GM23338 (cell line): ENCODE measurements at regions not wholly inside any gene's neighbourhood (a gene's known extent, or its start where the extent isn't known, plus 50 kb on each side); places are given as distances from the start of the nearest gene placed in this dataset.

Source experiments
- ATAC-seq: fragments of 200-7000 bp; cut with Tn5 transposase; 3 replicates; pipeline ENCODE4 v1.9.1; 2020
- DNase-seq: peaks from one replicate; pipeline ENCODE4 v3.0.0-alpha.2; 2015; ENCODE audit warnings: low spot score
- H2AFZ ChIP-seq: fragments of 200-600 bp; sonication (generic); 2 replicates; pipeline ENCODE4 v1.8.0; 2016; ENCODE audit warnings: antibody characterized with exemption, mild to moderate bottlenecking, moderate library complexity
- H3F3A ChIP-seq: fragments of 200-600 bp; sonication (generic); replicated peaks from 2 replicates; pipeline ENCODE4 v1.8.0; 2017; ENCODE audit warnings: antibody characterized with exemption, mixed run types, low read depth
- H3K27ac ChIP-seq: fragments of 200-600 bp; sonication (generic); 2 replicates; pipeline ENCODE4 v1.6.1; 2016; ENCODE audit warnings: low read depth
- H3K27me3 ChIP-seq: fragments of 200-600 bp; sonication (generic); 2 replicates; pipeline ENCODE4 v1.8.0; 2016; ENCODE audit warnings: mild to moderate bottlenecking, mixed run types, moderate library complexity; ENCODE audit not compliant: insufficient read depth
- H3K36me3 ChIP-seq: fragments of 200-600 bp; sonication (generic); 2 replicates; pipeline ENCODE4 v1.8.0; 2016; ENCODE audit warnings: mild to moderate bottlenecking; ENCODE audit not compliant: insufficient read depth
- H3K4me1 ChIP-seq: fragments of 200-600 bp; sonication (generic); 2 replicates; pipeline ENCODE4 v1.8.0; 2016; ENCODE audit warnings: mild to moderate bottlenecking, moderate library complexity; ENCODE audit not compliant: insufficient read depth
- H3K4me2 ChIP-seq: fragments of 200-600 bp; sonication (generic); 2 replicates; pipeline ENCODE4 v1.7.1; 2017; ENCODE audit warnings: mixed run types
- H3K4me3 ChIP-seq: fragments of 200-600 bp; sonication (generic); 2 replicates; pipeline ENCODE4 v1.6.1; 2016; ENCODE audit warnings: mixed run types
- H3K79me2 ChIP-seq: fragments of 200-600 bp; sonication (generic); replicated peaks from 2 replicates; pipeline ENCODE4 v1.8.0; 2017; ENCODE audit warnings: mild to moderate bottlenecking; ENCODE audit not compliant: insufficient read depth
- H3K9me2 ChIP-seq: fragments of 200-600 bp; sonication (generic); 2 replicates; pipeline ENCODE4 v1.8.0; 2017; ENCODE audit not compliant: insufficient read depth
- H4K20me1 ChIP-seq: fragments of 200-600 bp; sonication (generic); replicated peaks from 2 replicates; pipeline ENCODE4 v1.8.0; 2017; ENCODE audit warnings: mild to moderate bottlenecking; ENCODE audit not compliant: insufficient read depth
- H3K27ac Mint-ChIP-seq: 2 replicates; pipeline ENCODE4 v1.8.0; 2020; ENCODE audit warnings: inconsistent platforms, mild to moderate bottlenecking, moderate library complexity, mixed read lengths
- H3K27me3 Mint-ChIP-seq: 3 replicates; pipeline ENCODE4 v1.8.0; 2022; ENCODE audit warnings: low read depth, mild to moderate bottlenecking, moderate library complexity, mixed read lengths, inconsistent platforms; ENCODE audit not compliant: insufficient read depth, poor library complexity
- H3K36me3 Mint-ChIP-seq: 3 replicates; pipeline ENCODE4 v1.8.0; 2021; ENCODE audit warnings: low read depth, mild to moderate bottlenecking, inconsistent platforms, moderate library complexity, mixed read lengths
- H3K4me1 Mint-ChIP-seq: 3 replicates; pipeline ENCODE4 v1.8.0; 2020; ENCODE audit warnings: mild to moderate bottlenecking, inconsistent platforms, mixed read lengths
- H3K4me3 Mint-ChIP-seq: 3 replicates; pipeline ENCODE4 v1.8.0; 2021; ENCODE audit warnings: moderate library complexity, mild to moderate bottlenecking, inconsistent platforms, mixed read lengths
- H3K9me3 Mint-ChIP-seq: 3 replicates; pipeline ENCODE4 v1.8.0; 2020; ENCODE audit warnings: moderate library complexity, mild to moderate bottlenecking, inconsistent platforms, mixed read lengths
- CREB1 ChIP-seq: fragments of 250-450 bp; sonication (Bioruptor Pico); IDR thresholded peaks from 2 replicates; pipeline ENCODE4 v1.5.0; 2020; ENCODE audit warnings: low read depth, mild to moderate bottlenecking, moderate library complexity
- CTCF ChIP-seq, 2 experiments: fragments of 200-600 bp in 1 of 2; sonication (generic) in 1 of 2; conservative IDR thresholded peaks; 2 replicates each; pipeline versions ENCODE4 v1.5.1 to v1.6.1; 2016 to 2017; ENCODE audit warnings: antibody characterized with exemption in 2 of 2, low read depth in 2 of 2, mild to moderate bottlenecking in 2 of 2, moderate library complexity in 1 of 2
- ETS1 ChIP-seq: IDR thresholded peaks from 2 replicates; pipeline ENCODE4 v1.6.1; 2016; ENCODE audit warnings: antibody characterized with exemption
- EZH2 ChIP-seq: fragments of 200-600 bp; sonication (generic); IDR thresholded peaks from one replicate; pipeline ENCODE4 v1.8.0; 2017; ENCODE audit warnings: antibody characterized with exemption, mild to moderate bottlenecking, low read depth; ENCODE audit not compliant: unreplicated experiment
- EZH2phosphoT487 ChIP-seq: fragments of 200-600 bp; sonication (generic); IDR thresholded peaks from one replicate; pipeline ENCODE4 v1.8.1; 2018; ENCODE audit warnings: antibody characterized with exemption; ENCODE audit not compliant: unreplicated experiment
- JUNB ChIP-seq: IDR thresholded peaks from one replicate; pipeline ENCODE4 v1.6.1; 2016; ENCODE audit warnings: antibody characterized with exemption; ENCODE audit not compliant: unreplicated experiment
- NANOG ChIP-seq: IDR thresholded peaks from 2 replicates; pipeline ENCODE4 v1.6.1; 2016; ENCODE audit warnings: antibody characterized with exemption, borderline replicate concordance
- POLR2AphosphoS5 ChIP-seq: IDR thresholded peaks from 2 replicates; pipeline ENCODE4 v1.6.1; 2016; ENCODE audit warnings: antibody characterized with exemption, low read depth
- REST ChIP-seq: IDR thresholded peaks from one replicate; pipeline ENCODE4 v1.6.1; 2018; ENCODE audit warnings: antibody characterized with exemption; ENCODE audit not compliant: unreplicated experiment
- STAT1 ChIP-seq: IDR thresholded peaks from one replicate; pipeline ENCODE4 v1.6.1; 2016; ENCODE audit warnings: antibody characterized with exemption; ENCODE audit not compliant: unreplicated experiment
- ZNF114 ChIP-seq: fragments of 250-450 bp; sonication (Bioruptor Pico); IDR thresholded peaks from 2 replicates; pipeline ENCODE4 v1.5.0; 2020; ENCODE audit warnings: mild to moderate bottlenecking, moderate library complexity
- ZNF331 ChIP-seq: fragments of 250-450 bp; sonication (Bioruptor Pico); IDR thresholded peaks from 2 replicates; pipeline ENCODE4 v1.5.0; 2020; ENCODE audit warnings: low read depth, mild to moderate bottlenecking, moderate library complexity
- ZNF462 ChIP-seq: fragments of 250-450 bp; sonication (Bioruptor Pico); IDR thresholded peaks from 2 replicates; pipeline ENCODE4 v1.5.0; 2020; ENCODE audit warnings: mild to moderate bottlenecking, moderate library complexity

- Histone ChIP-seq H3K9me2 (no peaks in the 10 kb centered on the region), H3K36me3 (no peaks in the 10 kb centered on the region), H3K4me3 (no peak overlapping the region), H3K27me3 (no peaks in the 10 kb centered on the region), H4K20me1 (no peaks in the 10 kb centered on the region), H3K4me2 (no peak overlapping the region), H3F3A (no peaks in the 10 kb centered on the region), H2AFZ (no peak overlapping the region), H3K4me1 (peaks cover 9% of the 10 kb centered on the region), H3K27ac (no peak overlapping the region), H3K79me2 (no peaks in the 10 kb centered on the region)
- Mint-ChIP-seq H3K27me3 (peaks cover 3% of the 10 kb centered on the region), H3K4me1 (no peaks in the 10 kb centered on the region), H3K36me3 (no peaks in the 10 kb centered on the region; the same call in 2 of the 3 replicates), H3K4me3 (no peak overlapping the region), H3K9me3 (peaks cover 71% of the 10 kb centered on the region), H3K27ac (no peak overlapping the region)
- TF ChIP-seq CREB1 (CRISPR knock-in tag), result no peak
- no peak for TF ChIP-seq ETS1
- TF ChIP-seq ZNF331 (CRISPR knock-in tag), result no peak
- TF ChIP-seq REST, result no peak
- no peak for TF ChIP-seq NANOG
- no peak for TF ChIP-seq EZH2
- TF ChIP-seq ZNF114 (CRISPR knock-in tag), result no peak
- TF ChIP-seq POLR2AphosphoS5, result no peak
- TF ChIP-seq STAT1, result no peak
- TF ChIP-seq ZNF462 (CRISPR knock-in tag), result no peak
- TF ChIP-seq JUNB, result no peak
- TF ChIP-seq CTCF (conservative IDR thresholded peaks at IDR 0.05; ENCODE audit: low read depth in 2 of 2), result no peak
- no peak for TF ChIP-seq EZH2phosphoT487
- no peak for ATAC-seq
- DNase-seq, result no peak
These were observed 420.6 kb downstream of the CMPK2 start for GRCh38 chr2:6445156-6445555.
